ENCODE measurements at regions not wholly inside any gene's neighbourhood (a gene's known extent, or its start where the extent isn't known, plus 50 kb on each side); places are given as distances from the start of the nearest gene placed in this dataset.

DNA sequence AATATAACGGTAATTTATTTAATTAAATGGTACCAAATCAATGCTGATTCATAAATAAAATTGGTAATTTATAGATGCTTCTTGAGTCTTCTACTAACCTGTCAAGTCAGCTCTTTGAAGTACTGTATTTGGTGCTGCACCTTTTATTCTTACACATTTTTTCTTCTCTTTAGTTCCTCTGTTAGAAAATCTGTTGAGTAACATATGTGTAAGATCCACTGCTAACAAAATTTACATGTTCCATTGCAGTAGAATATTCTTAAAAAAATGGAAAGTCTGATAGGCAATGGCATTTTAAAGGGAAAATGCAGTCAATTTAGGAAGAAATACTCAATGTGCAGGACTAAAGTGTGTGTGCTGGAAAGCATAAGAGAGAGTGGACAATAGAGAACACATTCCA is 936.6 kb downstream of the ZPLD1 start:
- Histone ChIP-seq H3K4me3 (no peak overlapping the region), H3K4me2 (no peak overlapping the region), H3K4me1 (no peaks in the 10 kb centered on the region), H3K9me3 (no peaks in the 10 kb centered on the region), H3K27ac (no peak overlapping the region)
- ATAC-seq (no peak), FAIRE-seq (no peak), DNase-seq (ENCODE audit: low read depth in 1 of 2, low spot score in 1 of 2) (no peak)
- ChIA-PET CTCF (no interaction called here), POLR2A (no interaction called here)
- no peak for TF ChIP-seq PHF8 (IDR thresholded peaks at IDR 0.05; ENCODE audit: borderline replicate concordance, low read depth)
- TF ChIP-seq, protein P1, sequence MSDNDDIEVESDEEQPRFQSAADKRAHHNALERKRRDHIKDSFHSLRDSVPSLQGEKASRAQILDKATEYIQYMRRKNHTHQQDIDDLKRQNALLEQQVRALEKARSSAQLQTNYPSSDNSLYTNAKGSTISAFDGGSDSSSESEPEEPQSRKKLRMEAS (IDR thresholded peaks at IDR 0.05): no peak
- no peak for TF ChIP-seq SMC3 (IDR thresholded peaks at IDR 0.05)
- no peak for TF ChIP-seq HDAC2 (IDR thresholded peaks at IDR 0.05)
- TF ChIP-seq, protein P2, sequence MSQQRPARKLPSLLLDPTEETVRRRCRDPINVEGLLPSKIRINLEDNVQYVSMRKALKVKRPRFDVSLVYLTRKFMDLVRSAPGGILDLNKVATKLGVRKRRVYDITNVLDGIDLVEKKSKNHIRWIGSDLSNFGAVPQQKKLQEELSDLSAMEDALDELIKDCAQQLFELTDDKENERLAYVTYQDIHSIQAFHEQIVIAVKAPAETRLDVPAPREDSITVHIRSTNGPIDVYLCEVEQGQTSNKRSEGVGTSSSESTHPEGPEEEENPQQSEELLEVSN (IDR thresholded peaks at IDR 0.05; ENCODE audit: borderline replicate concordance, low read depth): no peak
- no peak for TF ChIP-seq CEBPB (IDR thresholded peaks at IDR 0.05)
- TF ChIP-seq, protein P3, sequence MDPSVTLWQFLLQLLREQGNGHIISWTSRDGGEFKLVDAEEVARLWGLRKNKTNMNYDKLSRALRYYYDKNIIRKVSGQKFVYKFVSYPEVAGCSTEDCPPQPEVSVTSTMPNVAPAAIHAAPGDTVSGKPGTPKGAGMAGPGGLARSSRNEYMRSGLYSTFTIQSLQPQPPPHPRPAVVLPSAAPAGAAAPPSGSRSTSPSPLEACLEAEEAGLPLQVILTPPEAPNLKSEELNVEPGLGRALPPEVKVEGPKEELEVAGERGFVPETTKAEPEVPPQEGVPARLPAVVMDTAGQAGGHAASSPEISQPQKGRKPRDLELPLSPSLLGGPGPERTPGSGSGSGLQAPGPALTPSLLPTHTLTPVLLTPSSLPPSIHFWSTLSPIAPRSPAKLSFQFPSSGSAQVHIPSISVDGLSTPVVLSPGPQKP (IDR thresholded peaks at IDR 0.05; ENCODE audit: low read depth, low read length): no peak
- no peak for TF ChIP-seq RCOR1 (IDR thresholded peaks at IDR 0.05; ENCODE audit: low read depth, low read length)
- no peak for TF ChIP-seq ZNF302 (CRISPR knock-in tag; IDR thresholded peaks at IDR 0.05)
- TF ChIP-seq NR3C1 (IDR thresholded peaks at IDR 0.05): no peak
- TF ChIP-seq, protein P4, sequence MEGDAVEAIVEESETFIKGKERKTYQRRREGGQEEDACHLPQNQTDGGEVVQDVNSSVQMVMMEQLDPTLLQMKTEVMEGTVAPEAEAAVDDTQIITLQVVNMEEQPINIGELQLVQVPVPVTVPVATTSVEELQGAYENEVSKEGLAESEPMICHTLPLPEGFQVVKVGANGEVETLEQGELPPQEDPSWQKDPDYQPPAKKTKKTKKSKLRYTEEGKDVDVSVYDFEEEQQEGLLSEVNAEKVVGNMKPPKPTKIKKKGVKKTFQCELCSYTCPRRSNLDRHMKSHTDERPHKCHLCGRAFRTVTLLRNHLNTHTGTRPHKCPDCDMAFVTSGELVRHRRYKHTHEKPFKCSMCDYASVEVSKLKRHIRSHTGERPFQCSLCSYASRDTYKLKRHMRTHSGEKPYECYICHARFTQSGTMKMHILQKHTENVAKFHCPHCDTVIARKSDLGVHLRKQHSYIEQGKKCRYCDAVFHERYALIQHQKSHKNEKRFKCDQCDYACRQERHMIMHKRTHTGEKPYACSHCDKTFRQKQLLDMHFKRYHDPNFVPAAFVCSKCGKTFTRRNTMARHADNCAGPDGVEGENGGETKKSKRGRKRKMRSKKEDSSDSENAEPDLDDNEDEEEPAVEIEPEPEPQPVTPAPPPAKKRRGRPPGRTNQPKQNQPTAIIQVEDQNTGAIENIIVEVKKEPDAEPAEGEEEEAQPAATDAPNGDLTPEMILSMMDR (IDR thresholded peaks at IDR 0.05): no peak
- TF ChIP-seq SREBF2 (IDR thresholded peaks at IDR 0.05): no peak
- TF ChIP-seq GATA3 (IDR thresholded peaks at IDR 0.05; ENCODE audit: borderline replicate concordance): no peak
- TF ChIP-seq EHMT2 (IDR thresholded peaks at IDR 0.05; ENCODE audit: low read depth): no peak
- TF ChIP-seq, protein P5, sequence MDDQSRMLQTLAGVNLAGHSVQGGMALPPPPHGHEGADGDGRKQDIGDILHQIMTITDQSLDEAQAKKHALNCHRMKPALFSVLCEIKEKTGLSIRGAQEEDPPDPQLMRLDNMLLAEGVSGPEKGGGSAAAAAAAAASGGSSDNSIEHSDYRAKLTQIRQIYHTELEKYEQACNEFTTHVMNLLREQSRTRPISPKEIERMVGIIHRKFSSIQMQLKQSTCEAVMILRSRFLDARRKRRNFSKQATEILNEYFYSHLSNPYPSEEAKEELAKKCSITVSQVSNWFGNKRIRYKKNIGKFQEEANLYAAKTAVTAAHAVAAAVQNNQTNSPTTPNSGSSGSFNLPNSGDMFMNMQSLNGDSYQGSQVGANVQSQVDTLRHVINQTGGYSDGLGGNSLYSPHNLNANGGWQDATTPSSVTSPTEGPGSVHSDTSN (IDR thresholded peaks at IDR 0.05): no peak
- TF ChIP-seq, protein P6, sequence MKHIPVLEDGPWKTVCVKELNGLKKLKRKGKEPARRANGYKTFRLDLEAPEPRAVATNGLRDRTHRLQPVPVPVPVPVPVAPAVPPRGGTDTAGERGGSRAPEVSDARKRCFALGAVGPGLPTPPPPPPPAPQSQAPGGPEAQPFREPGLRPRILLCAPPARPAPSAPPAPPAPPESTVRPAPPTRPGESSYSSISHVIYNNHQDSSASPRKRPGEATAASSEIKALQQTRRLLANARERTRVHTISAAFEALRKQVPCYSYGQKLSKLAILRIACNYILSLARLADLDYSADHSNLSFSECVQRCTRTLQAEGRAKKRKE (CRISPR knock-in tag; IDR thresholded peaks at IDR 0.05; ENCODE audit: low read depth): no peak
- no peak for TF ChIP-seq FOSL2 (IDR thresholded peaks at IDR 0.05)
- no peak for TF ChIP-seq FOSL2 (CRISPR knock-in tag; IDR thresholded peaks at IDR 0.05)
- TF ChIP-seq ESRRA (IDR thresholded peaks at IDR 0.05; ENCODE audit: borderline replicate concordance, low read length): no peak
- TF ChIP-seq, protein P7, sequence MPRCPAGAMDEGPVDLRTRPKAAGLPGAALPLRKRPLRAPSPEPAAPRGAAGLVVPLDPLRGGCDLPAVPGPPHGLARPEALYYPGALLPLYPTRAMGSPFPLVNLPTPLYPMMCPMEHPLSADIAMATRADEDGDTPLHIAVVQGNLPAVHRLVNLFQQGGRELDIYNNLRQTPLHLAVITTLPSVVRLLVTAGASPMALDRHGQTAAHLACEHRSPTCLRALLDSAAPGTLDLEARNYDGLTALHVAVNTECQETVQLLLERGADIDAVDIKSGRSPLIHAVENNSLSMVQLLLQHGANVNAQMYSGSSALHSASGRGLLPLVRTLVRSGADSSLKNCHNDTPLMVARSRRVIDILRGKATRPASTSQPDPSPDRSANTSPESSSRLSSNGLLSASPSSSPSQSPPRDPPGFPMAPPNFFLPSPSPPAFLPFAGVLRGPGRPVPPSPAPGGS (IDR thresholded peaks at IDR 0.05): no peak
- WGBS (ENCODE audit: missing lambda C conversion rate): 0% methylated on average over 1 of the region's 1 CpG

DNA sequence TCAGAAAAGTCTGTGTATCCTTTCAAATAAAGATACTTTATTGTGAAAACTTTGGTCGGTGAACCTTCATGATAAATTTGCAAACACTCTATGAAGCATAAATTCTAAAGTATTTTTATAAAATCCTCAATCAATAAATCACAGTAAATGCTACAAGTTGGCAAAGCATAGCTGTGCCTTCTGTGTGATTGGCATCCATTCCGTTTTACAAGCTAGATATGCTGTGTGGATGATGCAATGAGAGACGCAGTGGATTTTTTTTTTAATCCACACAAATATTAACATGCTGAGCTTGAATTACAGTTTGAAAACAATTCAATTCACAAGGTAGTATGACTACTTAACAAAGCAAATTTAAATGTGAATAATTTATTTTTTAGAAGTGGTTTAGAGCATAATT is 937.2 kb downstream of the ZPLD1 start:
- FAIRE-seq: no peak
- H3K27ac ChIP-seq: no peak overlapping the region
- TF ChIP-seq POLR2AphosphoS2 (conservative IDR thresholded peaks at IDR 0.05; ENCODE audit: low read length) (no peak), NPAS2 (CRISPR knock-in tag; IDR thresholded peaks at IDR 0.05; ENCODE audit: borderline replicate concordance) (no peak), SREBF2 (IDR thresholded peaks at IDR 0.05) (no peak), CBX8 (IDR thresholded peaks at IDR 0.05) (no peak), TP53 (CRISPR knock-in tag; IDR thresholded peaks at IDR 0.05) (no peak), NFE2L2 (conservative IDR thresholded peaks at IDR 0.05; ENCODE audit: low read length) (no peak), RCOR1 (IDR thresholded peaks at IDR 0.05; ENCODE audit: low read depth, low read length) (no peak), ESRRA (IDR thresholded peaks at IDR 0.05; ENCODE audit: borderline replicate concordance, low read length) (no peak), CHD2 (IDR thresholded peaks at IDR 0.05; ENCODE audit: low read length, partially characterized antibody) (no peak)
- TF ChIP-seq, protein P3 (IDR thresholded peaks at IDR 0.05; ENCODE audit: low read depth, low read length): no peak
- ChIA-PET CTCF (no interaction called here), POLR2A (no interaction called here)
- 13% methylated on average over 3 of the region's 3 CpGs for WGBS (ENCODE audit: missing lambda C conversion rate)
- H3K4me2 ChIP-seq: no peak overlapping the region
- H3K4me1 ChIP-seq: no peaks in the 10 kb centered on the region
- no peak for DNase-seq (ENCODE audit: low read depth in 1 of 2, low spot score in 1 of 2)
- H3K9me3 ChIP-seq: no peaks in the 10 kb centered on the region
- no peak overlapping the region for H3K4me3 ChIP-seq
- no peak for ATAC-seq

Measured in A549 (cell line).